Dedifferentiated amniotic fluid mesenchymal stem cell (primary cell): ENCODE measurements at regions not wholly inside any gene's neighbourhood (a gene's known extent, or its start where the extent isn't known, plus 50 kb on each side); places are given as distances from the start of the nearest gene placed in this dataset.
"Not testable (repeated sequence)": the region's sequence is repeated elsewhere in the genome, so short reads cannot be mapped to it uniquely, and the experiment has no call there.

ENCODE experiments used
- DNase-seq: peaks from one replicate; pipeline ENCODE4 v3.0.0-alpha.2; 2016; ENCODE audit errors: extremely low spot score

DNA sequence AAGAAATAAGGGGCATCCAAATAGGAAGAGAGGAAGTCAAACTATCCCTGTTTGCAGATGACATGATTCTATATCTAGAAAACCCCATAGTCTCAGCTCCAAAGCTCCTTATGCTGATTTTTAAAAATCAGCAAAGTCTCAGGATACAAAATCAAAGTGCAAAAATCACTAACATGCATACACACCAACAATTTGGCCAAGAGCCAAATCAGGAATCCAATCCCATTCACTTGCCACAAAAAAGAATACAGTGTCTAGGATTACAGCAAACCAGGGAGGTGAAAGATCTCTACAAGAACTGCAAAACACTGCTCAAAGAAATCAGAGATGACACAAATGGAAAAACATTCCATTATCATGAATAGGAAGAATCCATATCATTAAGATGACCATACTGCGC, 155.8 kb upstream of the ARHGAP42 start:
- not testable (repeated sequence) for DNase-seq

DNA sequence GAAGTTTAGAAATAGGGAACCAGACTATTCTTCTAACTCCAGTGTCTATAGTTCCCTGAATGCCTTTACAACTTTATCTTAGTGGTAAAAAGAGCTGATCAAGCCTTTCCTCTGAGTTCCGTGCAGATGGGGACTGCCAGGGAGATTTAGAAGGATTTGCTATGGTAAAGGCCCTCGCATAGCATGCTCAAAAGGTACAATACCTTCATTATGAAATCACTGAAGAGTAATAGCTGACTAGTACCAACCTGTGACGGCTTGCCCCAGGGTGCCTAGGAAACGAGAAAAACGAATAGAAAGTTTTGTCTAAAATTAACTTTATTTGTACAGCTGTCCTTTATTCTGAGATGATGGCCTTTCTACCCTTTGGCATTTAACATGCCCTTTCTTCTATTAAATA, 150.1 kb upstream of the ARHGAP42 start:
- no peak for DNase-seq

DNA sequence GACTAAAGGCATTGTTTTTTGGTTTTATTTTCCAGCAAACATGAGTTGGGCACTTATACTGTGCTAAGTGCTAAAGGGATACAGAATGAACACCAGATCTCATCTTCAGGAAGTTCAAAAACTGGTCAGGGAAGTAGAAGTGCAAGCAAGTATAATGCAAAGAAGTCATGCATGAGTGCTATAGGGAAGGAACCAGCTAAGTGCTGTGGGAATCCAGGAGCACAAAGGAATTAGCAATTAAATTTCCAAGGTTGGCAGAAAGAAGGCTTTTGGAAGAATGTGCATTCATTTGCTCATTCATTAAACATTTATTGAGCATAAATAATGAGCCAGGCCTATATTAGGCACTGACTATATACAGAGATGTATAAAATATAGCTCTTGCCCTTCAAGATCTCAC, 143.7 kb upstream of the ARHGAP42 start:
- DNase-seq, result no peak

DNA sequence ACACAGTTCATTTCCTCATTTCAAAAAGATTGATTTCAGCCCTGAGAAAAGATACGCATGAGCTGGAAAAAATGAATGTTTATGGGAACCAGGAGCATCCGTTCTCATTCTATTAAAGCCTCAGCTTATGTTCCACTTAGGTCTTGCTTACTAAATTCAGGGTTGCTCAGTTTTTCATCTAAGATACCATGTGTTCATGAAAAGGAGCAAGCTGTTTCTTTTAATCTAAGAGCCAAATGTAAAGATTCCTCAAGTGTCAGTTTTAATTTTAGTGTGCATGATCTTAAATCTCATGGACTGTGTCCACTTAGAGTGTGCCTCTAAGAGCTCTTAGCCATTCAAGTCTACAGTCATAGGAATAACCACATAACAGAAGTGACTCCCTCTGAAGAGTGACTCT, 141.5 kb upstream of the ARHGAP42 start:
- DNase-seq, result no peak

DNA sequence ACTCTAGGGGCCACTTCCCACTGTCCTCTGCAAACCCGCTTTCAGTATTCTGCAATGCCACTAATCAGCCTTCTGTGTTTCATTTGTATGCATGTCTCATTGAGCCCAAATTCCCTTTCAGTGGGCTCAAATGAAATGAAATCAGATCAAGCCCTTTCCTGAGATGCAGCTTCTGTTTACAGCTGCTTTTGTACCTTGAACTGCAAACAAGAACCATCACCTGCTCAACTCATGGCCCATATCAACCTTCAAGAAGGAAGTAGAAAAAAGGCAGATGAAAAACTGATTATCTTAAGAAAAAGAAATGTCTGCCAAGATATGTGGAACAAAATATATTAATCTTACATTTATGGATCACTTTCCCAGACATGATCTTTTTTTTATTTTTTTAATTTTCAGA, 141.1 kb upstream of the ARHGAP42 start:
- DNase-seq, result no peak

DNA sequence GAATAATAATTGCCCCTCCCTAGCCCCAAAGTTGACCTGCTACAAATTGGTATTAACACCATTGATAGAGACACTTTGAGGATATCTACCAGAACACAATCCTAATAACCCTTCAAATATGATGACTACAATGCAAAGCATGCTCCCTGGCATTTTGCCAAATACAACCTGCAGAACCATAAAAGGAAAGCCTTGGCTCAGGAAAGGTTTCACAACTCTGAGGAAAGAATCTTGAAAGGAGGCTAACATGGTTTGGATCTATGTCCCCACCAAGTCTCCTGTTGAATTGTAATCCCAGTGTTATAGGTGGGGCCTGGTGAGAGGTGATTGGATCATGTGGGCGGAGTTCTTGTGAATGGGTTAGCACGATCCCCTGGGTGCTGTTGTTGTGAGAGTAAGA, 140.4 kb upstream of the ARHGAP42 start:
- DNase-seq, result no peak

DNA sequence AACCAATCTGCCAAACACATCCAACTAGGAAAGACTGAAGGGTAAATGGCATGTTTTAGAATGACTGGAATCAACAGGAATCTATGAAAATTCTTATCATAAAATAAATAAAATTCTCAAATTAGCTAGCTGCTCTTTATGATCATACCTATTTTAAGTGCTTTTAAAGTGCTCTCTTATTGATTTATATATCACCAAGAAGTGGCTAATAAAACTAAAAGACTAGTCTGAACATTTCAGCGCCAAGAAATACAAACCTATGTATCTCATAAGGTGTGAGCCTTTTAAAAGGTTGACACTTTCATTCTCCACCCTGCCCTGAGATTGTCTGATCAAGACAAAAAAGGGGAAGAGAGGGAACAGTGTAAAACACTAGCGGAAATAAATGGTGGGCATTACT, 136.8 kb upstream of the ARHGAP42 start:
- no peak for DNase-seq

DNA sequence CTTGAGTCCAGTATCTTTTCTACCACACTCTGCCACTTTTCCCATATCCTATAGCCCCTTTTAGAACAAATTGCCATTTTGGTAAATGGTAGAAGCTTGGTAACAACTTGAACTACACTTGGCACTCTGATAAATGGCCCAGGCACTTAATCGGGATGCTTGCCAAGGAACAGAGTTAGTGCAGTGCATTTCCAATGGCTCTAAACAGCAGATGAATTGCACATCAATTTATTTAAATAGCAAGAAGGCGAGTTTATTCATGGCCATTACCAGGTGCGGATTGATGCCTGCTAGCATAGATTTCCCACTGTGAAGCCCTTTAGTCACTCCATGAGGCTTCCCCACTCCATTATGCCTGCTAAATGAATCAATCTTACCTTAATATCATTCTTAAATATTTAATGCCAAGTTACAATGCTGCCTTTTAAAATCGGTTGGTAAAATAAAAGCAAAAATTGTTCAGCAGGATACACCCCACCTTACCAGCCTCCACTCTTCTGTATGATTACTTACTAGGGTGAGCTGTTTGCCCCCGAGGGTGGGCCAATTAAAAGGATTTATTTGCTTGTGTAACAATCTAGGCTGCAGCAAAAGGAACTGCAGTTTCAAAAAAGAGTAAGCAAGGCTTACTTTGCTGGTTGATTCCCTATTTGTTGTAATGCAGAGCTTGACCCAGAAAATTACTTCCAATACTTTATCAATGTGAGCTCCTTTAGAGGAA, 136.0 kb upstream of the ARHGAP42 start:
- DNase-seq, result no peak

DNA sequence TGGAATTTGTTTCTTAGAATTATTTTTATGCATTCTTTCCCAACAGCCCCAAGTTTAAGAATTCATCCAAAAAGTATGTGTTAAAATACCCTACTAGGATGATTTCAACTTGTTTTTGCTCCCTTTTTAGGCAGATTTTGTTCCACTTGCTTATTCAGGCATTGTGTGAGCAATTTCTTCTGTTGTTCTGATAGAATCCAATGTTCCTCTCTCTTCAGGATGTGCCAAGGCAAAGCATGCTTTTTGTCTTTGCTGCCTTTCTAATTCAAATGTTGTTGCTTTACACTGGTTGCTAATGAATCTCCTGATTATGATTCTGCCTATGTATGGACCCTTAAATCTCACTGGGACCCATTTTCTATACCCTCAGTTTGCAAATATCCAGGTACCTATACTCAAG, 131.2 kb upstream of the ARHGAP42 start:
- no peak for DNase-seq

DNA sequence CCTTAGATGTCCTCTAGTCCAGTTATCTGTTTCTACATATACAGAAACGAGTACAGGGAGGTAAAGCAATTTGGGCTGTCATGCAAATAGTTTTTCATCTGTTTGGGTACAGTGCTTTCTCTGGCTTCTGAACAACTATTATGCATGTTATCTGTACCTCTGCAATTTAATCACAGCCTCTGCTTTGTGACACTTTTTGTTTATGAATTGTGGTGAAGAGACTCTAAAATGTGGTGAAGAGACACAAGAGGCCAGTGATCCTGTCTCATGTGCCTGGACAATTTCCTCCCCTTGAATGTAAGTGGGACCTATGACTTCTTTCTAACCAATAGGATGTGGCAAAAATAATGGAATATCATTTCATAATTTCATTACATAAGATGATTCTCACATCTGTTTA, 130.3 kb upstream of the ARHGAP42 start:
- no peak for DNase-seq

DNA sequence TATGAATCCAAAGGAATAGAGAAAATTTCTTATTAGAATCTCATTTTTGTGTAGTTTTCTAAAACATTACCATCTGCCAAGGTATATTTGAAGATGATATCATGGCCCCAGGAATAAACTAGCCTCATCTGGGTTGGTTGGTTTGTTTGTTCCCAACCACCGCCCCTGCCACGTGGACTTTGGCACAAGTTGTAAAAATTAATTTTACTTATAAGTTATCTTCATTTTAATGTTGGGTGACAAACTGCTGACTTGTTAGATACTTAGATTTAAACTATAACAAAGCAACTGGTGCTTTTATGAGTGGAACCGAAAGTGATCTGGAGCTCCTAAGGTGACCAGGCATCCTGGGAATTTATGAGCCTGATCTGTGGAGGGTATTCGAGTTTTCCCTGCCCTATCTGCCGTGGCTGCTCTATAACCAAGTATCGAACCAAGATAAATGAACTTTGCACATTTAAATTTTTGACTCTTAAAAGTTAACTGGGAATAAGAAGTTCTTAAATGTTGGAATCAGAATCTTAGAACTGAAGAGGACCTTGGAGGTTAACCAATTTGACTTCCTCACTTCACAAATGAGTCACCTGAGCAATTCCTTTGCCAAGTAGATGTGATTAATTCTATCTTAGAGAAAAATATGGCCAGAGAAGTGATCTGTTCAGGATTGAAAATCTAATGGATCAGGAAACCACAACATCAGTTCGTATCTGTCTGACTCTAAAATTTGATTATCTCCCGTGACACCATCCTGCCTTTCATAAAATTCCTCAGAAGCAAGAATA, 129.1 kb upstream of the ARHGAP42 start:
- no peak for DNase-seq

DNA sequence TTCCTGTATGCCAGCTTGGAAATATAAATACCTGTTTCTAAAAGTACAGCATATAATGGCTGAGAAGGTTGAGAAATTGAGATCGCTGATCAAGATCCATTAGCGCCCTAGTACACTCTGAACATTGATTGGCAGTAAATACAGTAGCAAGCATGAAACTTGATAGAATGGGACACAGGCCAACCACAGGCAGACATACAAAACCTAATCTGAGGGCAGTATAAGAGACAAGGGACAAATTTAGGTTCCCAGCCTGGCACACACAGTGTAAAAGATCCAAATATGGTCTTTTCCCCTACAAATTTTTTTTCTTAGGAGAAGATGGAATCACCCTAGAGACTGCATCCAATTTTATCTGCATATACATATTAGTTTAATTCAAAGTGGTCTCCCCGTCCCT, 126.5 kb upstream of the ARHGAP42 start:
- DNase-seq, result no peak

DNA sequence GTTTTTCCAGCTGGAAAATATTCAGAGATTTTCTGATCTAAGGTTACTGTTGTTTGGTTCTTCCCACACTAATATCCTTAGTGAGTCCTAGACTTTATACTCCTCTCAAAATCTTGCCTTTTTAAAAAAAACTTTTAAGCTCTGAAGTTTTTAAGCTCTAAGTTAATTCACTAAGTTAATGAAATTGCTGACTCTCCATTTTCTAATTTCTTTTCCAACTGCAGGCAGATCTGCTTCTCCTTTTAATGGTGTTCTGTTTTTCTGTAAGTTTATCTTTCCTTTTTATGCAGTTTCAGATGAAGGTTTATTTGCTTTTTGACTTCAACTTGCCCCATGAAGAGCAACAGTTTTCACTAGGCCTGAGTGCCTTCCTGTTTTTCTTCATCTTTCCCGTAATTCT, 125.8 kb upstream of the ARHGAP42 start:
- no peak for DNase-seq

DNA sequence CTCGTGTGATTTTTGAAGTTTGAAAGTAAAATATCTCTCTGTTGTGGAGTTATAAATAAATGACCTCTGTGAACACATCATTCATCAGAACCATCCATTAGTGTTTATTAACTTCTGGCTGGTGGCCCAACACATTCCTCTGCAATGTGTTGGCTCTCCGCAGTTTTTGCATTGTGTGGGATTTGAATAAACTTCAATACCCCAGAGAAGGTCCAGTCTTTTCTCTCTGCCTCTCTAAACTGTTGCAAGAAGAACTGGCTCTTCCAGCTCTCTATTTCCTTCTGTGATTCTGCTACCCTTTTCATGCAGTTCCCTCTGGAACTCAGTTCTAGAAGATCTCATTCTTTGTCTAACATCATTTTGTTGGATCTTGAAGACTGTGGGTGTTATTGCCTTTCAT, 125.0 kb upstream of the ARHGAP42 start:
- no peak for DNase-seq

DNA sequence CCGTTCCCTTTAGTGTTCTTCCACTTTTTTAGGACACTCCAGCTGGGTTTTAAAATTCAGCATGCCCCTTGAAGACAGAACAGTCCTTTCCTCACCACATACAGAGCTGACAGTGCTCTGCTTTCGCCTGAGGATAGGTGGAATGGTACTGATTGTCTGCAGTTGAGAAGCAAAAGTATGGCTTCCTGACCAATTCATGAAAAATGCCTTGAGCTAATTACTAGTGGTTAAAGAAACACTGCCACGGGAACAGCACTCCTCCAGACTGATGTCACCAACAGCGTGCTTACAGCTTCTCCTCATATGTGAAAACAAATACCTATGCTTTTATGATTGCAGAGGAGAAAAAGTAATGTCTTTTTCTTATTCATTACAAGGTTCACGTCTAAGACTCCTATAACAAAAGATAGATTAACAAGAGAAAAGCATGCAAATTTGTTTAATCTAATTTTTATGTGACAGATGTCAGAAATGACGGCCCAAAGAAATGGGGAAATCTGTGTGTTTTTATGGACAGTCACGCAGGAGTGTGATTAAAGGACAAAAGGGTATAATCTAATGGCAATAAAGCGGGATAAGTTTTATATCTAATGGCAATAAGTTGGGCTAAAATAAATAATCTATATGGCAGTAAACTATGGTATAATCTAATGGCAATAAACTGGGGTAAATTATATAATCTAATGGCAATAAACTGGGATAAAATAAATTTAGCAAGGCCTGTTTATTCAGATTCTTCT, 123.4 kb upstream of the ARHGAP42 start:
- no peak for DNase-seq

DNA sequence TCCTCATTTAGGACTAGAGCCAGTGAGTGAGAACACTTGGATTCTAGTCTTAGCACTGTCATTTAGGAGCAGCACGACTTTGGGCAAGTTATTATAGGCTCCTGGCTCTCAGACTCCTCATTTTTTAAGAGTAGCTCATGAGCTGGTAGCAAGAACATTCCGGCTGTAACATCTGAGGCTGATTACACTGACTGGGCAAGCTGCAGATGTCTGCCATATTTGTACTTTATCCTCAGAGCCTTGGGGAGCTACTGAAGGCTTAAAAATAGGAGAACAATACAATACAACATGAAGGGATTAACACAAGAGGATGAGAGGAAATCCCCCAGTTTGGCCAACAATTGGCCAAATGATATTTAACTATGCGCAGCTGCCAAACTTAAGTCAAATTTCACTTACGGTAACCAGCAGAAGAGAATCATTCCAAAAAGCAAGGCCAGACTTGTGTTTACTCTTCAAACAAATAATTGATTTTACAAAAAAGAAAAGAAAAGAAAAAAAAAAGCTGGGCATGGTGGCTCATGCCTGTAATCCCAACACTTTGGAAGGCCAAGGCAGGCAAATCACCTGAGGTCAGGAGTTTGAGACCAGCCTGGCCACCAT, 113.1 kb upstream of the ARHGAP42 start:
- DNase-seq, result no peak

DNA sequence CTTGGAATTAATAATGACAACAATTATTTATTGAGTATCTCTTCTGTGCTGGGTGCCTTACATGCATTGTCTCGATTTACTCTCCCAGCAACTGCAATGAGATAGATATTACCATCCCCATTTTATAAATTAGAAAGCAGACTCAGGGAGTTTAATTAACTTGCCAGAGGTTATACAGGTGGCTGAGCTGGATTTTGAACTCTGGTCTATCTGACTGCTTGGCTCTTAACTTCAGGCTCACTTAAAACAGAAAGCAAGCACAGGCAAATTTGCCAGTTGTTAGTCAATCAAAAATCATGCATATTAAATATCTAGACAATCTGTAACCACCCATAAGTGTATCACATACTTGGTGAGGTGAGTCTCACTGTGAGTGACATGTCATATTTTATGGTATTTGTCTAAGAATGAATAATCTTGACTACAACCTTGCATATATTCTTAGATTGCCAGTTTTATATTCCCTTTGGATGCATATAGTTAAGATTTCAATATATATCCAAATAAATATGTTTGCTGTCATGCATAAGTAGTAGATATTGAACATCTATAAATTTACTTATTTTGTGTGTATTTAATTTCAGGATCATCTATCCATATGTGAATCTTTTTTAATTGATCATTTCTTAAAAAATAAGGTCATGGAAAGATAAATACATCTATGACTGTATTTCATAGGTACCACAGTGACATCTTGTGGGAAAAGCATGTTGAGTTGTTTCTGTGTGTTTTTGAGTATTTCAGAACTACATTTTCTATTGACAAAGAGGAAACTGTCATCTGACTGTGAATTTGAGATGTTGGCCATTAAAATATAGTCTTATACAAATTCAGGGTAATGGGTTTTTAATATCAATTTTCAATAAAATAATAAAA, 112.0 kb upstream of the ARHGAP42 start:
- peak; percentile 13 for DNase-seq

DNA sequence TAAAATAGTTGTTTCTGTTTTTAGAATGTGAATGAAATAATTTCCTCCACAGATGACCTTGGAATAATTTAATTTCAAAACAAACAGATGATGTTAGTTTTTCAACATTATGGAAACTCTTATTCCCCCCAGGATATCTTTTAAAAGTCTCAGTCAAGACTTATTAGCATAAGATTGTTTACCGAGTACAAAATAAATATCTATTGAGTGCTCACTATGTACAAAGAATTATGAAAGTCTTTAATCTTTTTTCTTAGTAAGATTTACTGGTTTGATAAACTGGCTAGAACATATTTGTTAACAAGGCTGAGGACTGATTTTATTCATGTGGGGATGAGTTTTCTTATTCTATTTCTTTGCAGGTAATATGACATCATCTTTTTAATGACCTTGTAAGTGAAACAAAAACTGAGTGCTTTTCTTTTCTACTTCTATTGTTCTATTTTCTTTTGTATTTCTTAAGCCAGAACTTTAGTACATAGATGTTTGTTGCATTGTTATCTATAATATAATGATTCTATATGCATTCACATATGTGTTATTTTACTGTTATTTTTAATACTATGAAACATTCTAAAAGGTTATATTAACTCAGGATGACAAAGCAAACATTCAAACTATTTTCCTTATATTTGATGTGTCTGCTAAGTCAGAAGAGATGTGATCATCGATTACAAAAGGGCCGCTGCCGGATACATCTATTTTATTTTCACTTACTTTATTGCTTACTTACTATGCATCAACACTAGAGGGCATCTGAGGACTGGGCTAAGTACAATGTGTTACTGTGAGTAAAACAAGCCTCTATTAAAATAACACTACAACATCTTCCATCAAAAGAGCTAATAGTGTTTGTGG, 111.0 kb upstream of the ARHGAP42 start:
- DNase-seq, result peak; percentile 56

DNA sequence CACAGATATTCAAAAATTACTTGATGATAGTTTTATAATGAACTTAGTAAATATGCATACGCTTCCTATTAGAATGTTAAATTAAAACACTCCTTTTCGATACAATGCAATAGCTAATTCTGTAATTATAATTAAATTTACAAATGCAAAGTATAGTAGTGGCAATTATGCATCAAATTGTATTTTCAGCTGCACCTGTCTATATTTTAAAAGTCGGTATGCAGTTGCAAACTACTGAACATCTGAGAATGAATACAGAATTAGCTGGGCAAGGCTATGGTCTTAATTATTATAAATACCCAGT, 110.4 kb upstream of the ARHGAP42 start:
- no peak for DNase-seq

DNA sequence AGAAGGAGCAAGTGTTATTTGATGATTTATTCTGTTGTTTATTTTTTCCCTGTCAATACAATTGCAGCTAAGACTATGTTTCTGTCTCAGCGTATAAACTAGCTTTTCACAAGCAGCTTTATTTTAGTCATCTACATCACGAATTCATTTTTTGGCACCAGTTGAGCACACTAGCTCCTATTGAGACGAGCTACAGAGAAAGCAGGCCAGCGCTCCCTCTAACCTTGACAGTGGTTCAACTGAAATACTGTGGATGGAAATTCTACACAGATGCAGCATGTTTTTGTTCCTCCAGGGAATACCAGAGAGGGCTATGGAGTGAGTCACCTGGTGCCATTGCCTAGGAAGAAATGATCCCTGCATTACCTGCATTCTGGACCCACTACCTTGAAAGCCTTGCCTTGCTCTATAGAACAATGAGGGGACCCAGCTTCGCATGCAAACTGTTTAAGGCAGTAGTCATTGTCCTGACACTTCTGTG, 108.2 kb upstream of the ARHGAP42 start:
- no peak for DNase-seq

DNA sequence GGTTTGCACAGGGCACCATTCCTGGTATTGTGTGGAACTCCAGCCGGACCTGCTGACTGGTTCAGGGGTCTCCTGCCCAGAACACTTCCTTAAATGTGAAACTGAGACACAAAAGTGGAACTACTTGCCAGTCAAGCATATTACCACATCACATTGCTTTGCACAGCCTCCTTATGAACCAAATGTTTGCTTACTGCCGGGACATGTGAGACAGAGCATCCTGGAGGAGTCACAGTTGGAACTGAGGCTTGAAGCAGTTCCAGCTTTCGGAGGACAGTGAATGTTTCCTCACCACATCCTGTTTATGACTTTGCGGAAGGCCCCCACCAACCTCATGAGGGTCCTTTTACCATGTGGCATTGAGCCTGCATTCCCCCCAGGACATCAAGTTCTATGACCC, 105.8 kb upstream of the ARHGAP42 start:
- DNase-seq, result no peak
